ENCODE measurements at regions not wholly inside any gene's neighbourhood (a gene's known extent, or its start where the extent isn't known, plus 50 kb on each side); places are given as distances from the start of the nearest gene placed in this dataset.

DNA sequence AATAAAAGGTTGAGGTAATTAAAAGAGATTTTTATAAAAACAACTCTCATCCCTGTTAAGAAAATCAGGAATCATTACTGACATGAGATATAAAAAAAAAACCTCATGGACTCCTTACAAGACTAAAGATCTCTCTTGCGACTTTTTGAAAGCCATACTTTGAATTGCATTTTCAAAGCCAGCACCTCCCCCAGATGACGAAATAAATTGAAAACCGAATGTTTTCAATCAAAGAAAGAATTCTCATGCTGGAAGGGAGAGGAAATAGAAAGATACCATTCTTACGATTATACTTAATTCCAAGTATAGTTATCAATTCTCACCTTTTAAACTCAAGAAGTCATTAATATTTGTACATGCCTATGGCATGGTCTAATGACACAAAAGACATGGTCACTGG is 452.3 kb downstream of the GJA1 start (continued):
- TF ChIP-seq, protein P1, sequence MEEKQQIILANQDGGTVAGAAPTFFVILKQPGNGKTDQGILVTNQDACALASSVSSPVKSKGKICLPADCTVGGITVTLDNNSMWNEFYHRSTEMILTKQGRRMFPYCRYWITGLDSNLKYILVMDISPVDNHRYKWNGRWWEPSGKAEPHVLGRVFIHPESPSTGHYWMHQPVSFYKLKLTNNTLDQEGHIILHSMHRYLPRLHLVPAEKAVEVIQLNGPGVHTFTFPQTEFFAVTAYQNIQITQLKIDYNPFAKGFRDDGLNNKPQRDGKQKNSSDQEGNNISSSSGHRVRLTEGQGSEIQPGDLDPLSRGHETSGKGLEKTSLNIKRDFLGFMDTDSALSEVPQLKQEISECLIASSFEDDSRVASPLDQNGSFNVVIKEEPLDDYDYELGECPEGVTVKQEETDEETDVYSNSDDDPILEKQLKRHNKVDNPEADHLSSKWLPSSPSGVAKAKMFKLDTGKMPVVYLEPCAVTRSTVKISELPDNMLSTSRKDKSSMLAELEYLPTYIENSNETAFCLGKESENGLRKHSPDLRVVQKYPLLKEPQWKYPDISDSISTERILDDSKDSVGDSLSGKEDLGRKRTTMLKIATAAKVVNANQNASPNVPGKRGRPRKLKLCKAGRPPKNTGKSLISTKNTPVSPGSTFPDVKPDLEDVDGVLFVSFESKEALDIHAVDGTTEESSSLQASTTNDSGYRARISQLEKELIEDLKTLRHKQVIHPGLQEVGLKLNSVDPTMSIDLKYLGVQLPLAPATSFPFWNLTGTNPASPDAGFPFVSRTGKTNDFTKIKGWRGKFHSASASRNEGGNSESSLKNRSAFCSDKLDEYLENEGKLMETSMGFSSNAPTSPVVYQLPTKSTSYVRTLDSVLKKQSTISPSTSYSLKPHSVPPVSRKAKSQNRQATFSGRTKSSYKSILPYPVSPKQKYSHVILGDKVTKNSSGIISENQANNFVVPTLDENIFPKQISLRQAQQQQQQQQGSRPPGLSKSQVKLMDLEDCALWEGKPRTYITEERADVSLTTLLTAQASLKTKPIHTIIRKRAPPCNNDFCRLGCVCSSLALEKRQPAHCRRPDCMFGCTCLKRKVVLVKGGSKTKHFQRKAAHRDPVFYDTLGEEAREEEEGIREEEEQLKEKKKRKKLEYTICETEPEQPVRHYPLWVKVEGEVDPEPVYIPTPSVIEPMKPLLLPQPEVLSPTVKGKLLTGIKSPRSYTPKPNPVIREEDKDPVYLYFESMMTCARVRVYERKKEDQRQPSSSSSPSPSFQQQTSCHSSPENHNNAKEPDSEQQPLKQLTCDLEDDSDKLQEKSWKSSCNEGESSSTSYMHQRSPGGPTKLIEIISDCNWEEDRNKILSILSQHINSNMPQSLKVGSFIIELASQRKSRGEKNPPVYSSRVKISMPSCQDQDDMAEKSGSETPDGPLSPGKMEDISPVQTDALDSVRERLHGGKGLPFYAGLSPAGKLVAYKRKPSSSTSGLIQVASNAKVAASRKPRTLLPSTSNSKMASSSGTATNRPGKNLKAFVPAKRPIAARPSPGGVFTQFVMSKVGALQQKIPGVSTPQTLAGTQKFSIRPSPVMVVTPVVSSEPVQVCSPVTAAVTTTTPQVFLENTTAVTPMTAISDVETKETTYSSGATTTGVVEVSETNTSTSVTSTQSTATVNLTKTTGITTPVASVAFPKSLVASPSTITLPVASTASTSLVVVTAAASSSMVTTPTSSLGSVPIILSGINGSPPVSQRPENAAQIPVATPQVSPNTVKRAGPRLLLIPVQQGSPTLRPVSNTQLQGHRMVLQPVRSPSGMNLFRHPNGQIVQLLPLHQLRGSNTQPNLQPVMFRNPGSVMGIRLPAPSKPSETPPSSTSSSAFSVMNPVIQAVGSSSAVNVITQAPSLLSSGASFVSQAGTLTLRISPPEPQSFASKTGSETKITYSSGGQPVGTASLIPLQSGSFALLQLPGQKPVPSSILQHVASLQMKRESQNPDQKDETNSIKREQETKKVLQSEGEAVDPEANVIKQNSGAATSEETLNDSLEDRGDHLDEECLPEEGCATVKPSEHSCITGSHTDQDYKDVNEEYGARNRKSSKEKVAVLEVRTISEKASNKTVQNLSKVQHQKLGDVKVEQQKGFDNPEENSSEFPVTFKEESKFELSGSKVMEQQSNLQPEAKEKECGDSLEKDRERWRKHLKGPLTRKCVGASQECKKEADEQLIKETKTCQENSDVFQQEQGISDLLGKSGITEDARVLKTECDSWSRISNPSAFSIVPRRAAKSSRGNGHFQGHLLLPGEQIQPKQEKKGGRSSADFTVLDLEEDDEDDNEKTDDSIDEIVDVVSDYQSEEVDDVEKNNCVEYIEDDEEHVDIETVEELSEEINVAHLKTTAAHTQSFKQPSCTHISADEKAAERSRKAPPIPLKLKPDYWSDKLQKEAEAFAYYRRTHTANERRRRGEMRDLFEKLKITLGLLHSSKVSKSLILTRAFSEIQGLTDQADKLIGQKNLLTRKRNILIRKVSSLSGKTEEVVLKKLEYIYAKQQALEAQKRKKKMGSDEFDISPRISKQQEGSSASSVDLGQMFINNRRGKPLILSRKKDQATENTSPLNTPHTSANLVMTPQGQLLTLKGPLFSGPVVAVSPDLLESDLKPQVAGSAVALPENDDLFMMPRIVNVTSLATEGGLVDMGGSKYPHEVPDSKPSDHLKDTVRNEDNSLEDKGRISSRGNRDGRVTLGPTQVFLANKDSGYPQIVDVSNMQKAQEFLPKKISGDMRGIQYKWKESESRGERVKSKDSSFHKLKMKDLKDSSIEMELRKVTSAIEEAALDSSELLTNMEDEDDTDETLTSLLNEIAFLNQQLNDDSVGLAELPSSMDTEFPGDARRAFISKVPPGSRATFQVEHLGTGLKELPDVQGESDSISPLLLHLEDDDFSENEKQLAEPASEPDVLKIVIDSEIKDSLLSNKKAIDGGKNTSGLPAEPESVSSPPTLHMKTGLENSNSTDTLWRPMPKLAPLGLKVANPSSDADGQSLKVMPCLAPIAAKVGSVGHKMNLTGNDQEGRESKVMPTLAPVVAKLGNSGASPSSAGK (IDR thresholded peaks at IDR 0.05): no peak
- TF ChIP-seq PRMT5 (CRISPR knock-in tag; IDR thresholded peaks at IDR 0.05): no peak
- no peak for TF ChIP-seq ZNF77 (CRISPR knock-in tag; IDR thresholded peaks at IDR 0.05)
- TF ChIP-seq STAT5A (IDR thresholded peaks at IDR 0.05; ENCODE audit: borderline replicate concordance, low read length): no peak
- no peak for TF ChIP-seq SMAD3 (CRISPR knock-in tag; conservative IDR thresholded peaks at IDR 0.05)
- no peak for TF ChIP-seq PCBP2 (IDR thresholded peaks at IDR 0.05; ENCODE audit: low read depth, low read length, poor library complexity, severe bottlenecking)
- TF ChIP-seq NBN (IDR thresholded peaks at IDR 0.05; ENCODE audit: low read depth): no peak
- TF ChIP-seq ZC3H4 (CRISPR knock-in tag; IDR thresholded peaks at IDR 0.05; ENCODE audit: borderline replicate concordance): no peak
- no peak for TF ChIP-seq ZNF23 (CRISPR knock-in tag; IDR thresholded peaks at IDR 0.05)
- no peak for TF ChIP-seq KLF16 (IDR thresholded peaks at IDR 0.05)
- no peak for TF ChIP-seq PPARD (CRISPR knock-in tag; IDR thresholded peaks at IDR 0.05)
- no peak for TF ChIP-seq U2AF2 (optimal IDR thresholded peaks at IDR 0.05; ENCODE audit: low read depth, low read length)
- no peak for TF ChIP-seq JUNB (CRISPR knock-in tag; conservative IDR thresholded peaks at IDR 0.05)
- no peak for TF ChIP-seq CREB1 (IDR thresholded peaks at IDR 0.05)
- no peak for TF ChIP-seq CREB1 (CRISPR knock-in tag; IDR thresholded peaks at IDR 0.05)
- TF ChIP-seq ZNF224 (CRISPR knock-in tag; IDR thresholded peaks at IDR 0.05): no peak
- no peak for TF ChIP-seq ZNF76 (CRISPR knock-in tag; IDR thresholded peaks at IDR 0.05; ENCODE audit: borderline replicate concordance)
- no peak for TF ChIP-seq ZBTB1 (CRISPR knock-in tag; IDR thresholded peaks at IDR 0.05; ENCODE audit: borderline replicate concordance, low read depth)
- TF ChIP-seq ZNF696 (CRISPR knock-in tag; conservative IDR thresholded peaks at IDR 0.05): no peak

Measured in K562 (cell line).